Neutrophil (primary cell): ENCODE measurements at regions not wholly inside any gene's neighbourhood (a gene's known extent, or its start where the extent isn't known, plus 50 kb on each side); places are given as distances from the start of the nearest gene placed in this dataset.

ENCODE experiments used
- H3K27ac ChIP-seq: fragments of 200-600 bp; sonication (generic); 2 replicates; pipeline ENCODE4 v1.5.1; 2016; ENCODE audit warnings: mild to moderate bottlenecking, moderate library complexity
- H3K27me3 ChIP-seq: fragments of 200-600 bp; sonication (generic); 2 replicates; pipeline ENCODE4 v1.6.0; 2016; ENCODE audit warnings: mild to moderate bottlenecking
- H3K36me3 ChIP-seq: fragments of 200-600 bp; sonication (generic); 2 replicates; pipeline ENCODE4 v1.5.1; 2017
- H3K4me1 ChIP-seq, 2 experiments: fragments of 200-600 bp in 1 of 2; sonication (generic) in 1 of 2; 1 replicate in 1 of 2; 2 replicates in 1 of 2; pipeline versions ENCODE4 v1.5.1 to v1.6.1; 2013 to 2016; ENCODE audit warnings: low read depth in 1 of 2, low read length in 1 of 2, mild to moderate bottlenecking in 1 of 2, moderate library complexity in 1 of 2; ENCODE audit not compliant: control insufficient read depth in 1 of 2, insufficient read depth in 1 of 2
- H3K4me3 ChIP-seq, 2 experiments: fragments of 200-600 bp in 1 of 2; sonication (generic) in 1 of 2; 1 replicate in 1 of 2; 2 replicates in 1 of 2; pipeline ENCODE4 v1.5.1; 2013 to 2016; ENCODE audit warnings: low read depth in 1 of 2, low read length in 1 of 2, mild to moderate bottlenecking in 1 of 2, moderate library complexity in 1 of 2
- H3K9me3 ChIP-seq: fragments of 200-600 bp; sonication (generic); 2 replicates; pipeline ENCODE4 v1.5.1; 2016
- TF ChIP-seq, protein P1 (sequence below): fragments of 200-600 bp; sonication (generic); IDR thresholded peaks from 2 replicates; pipeline ENCODE4 v1.5.1; 2016; ENCODE audit warnings: antibody characterized with exemption

GRCh38 chr18:78180741-78181140 is 798.9 kb upstream of the SALL3 start:
- H3K27ac ChIP-seq: no peak overlapping the region
- H3K9me3 ChIP-seq: no peaks in the 10 kb centered on the region
- H3K4me3 ChIP-seq: no peak overlapping the region
- H3K27me3 ChIP-seq: no peaks in the 10 kb centered on the region
- no peaks in the 10 kb centered on the region for H3K36me3 ChIP-seq
- TF ChIP-seq, protein P1, sequence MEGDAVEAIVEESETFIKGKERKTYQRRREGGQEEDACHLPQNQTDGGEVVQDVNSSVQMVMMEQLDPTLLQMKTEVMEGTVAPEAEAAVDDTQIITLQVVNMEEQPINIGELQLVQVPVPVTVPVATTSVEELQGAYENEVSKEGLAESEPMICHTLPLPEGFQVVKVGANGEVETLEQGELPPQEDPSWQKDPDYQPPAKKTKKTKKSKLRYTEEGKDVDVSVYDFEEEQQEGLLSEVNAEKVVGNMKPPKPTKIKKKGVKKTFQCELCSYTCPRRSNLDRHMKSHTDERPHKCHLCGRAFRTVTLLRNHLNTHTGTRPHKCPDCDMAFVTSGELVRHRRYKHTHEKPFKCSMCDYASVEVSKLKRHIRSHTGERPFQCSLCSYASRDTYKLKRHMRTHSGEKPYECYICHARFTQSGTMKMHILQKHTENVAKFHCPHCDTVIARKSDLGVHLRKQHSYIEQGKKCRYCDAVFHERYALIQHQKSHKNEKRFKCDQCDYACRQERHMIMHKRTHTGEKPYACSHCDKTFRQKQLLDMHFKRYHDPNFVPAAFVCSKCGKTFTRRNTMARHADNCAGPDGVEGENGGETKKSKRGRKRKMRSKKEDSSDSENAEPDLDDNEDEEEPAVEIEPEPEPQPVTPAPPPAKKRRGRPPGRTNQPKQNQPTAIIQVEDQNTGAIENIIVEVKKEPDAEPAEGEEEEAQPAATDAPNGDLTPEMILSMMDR: no peak
- H3K4me1 ChIP-seq: no peaks in the 10 kb centered on the region

DNA sequence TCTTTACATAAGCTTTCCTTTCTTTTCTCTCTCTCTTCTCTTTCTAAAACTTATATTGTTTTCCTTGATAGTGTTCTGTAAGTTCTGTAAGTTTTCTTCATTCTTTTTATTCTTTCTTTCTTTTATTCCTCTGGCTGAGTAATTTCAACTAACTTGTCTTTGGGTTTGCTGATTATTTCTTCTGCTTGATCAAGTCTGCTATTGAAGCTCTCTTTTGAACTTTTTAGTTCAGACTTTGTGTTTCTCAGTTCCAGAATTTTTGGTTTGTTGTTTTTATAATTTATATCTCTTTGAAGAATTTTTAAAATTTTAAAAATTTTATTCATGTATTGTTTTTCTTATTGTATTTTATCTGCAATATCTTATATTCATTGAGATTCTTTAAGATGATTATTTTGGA is 795.8 kb upstream of the SALL3 start:
- no peak overlapping the region for H3K4me3 ChIP-seq
- TF ChIP-seq, protein P1: no peak
- no peaks in the 10 kb centered on the region for H3K4me1 ChIP-seq
- H3K27me3 ChIP-seq: no peaks in the 10 kb centered on the region
- no peaks in the 10 kb centered on the region for H3K9me3 ChIP-seq
- H3K27ac ChIP-seq: no peak overlapping the region
- H3K36me3 ChIP-seq: no peaks in the 10 kb centered on the region

GRCh38 chr18:78191276-78191675 is 788.3 kb upstream of the SALL3 start:
- Histone ChIP-seq H3K27ac (no peak overlapping the region), H3K9me3 (no peaks in the 10 kb centered on the region), H3K4me3 (no peak overlapping the region), H3K36me3 (no peaks in the 10 kb centered on the region), H3K4me1 (no peaks in the 10 kb centered on the region), H3K27me3 (no peaks in the 10 kb centered on the region)
- TF ChIP-seq, protein P1: no peak

DNA sequence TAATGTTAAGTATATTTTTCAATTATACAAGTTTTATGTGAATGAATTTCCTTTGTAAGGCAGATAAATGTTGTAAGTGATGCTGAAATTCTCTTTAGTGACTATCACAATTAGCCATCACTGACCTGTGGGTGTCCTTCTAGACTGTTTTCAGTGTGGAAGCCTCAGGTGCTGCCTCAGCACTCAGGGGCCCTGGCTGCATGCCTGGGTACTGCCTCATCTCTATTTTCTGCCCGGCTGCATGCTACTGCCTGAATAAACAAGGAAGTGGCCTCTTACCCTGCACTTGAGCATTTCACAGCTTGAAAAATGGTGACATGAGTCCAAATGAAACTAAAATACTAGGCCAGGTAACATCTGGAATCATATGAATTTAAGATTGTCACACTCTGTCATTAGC is 787.6 kb upstream of the SALL3 start:
- TF ChIP-seq, protein P1: no peak
- H3K4me3 ChIP-seq: no peak overlapping the region
- H3K36me3 ChIP-seq: no peaks in the 10 kb centered on the region
- no peaks in the 10 kb centered on the region for H3K4me1 ChIP-seq
- H3K27me3 ChIP-seq: no peaks in the 10 kb centered on the region
- H3K9me3 ChIP-seq: no peaks in the 10 kb centered on the region
- H3K27ac ChIP-seq: no peak overlapping the region

DNA sequence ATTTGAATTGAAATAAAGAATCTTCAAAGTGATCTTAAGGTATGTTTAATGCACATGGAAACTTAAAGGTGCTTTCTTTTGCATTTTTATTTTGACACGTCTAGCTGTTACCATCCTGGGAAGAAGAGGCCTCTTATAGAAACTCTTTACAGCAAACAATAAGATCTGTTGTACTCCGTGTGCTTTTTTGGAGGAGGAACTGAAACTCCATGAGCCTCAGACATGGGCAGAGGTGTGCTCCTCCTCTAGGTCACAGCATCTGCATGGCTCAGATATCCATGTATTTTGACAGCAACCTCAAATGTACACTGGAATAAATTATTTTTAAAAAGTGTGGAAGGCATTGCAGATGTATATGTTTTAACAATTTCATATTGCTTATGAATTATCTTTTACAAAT is 783.3 kb upstream of the SALL3 start:
- TF ChIP-seq, protein P1: no peak

DNA sequence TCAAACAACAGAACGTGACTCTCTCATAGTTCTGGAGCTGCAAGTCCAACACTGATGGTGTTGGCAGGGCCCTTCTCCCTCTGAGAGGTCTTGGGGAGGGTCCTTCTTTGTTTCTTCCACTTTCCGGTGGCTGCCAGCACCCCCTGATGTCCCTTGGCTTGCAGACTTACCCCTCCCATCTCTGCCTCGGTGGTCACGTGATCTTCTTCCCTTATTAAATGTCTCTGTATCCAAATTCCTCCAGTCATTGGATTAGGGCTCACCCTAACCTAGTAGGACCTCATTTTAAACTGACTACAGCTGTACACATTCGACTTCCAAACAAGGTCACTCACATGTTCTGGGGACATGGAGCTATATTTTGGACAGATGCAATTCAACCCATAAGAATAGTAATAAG is 780.6 kb upstream of the SALL3 start:
- no peaks in the 10 kb centered on the region for H3K9me3 ChIP-seq
- TF ChIP-seq, protein P1: no peak
- no peaks in the 10 kb centered on the region for H3K4me1 ChIP-seq
- H3K36me3 ChIP-seq: no peaks in the 10 kb centered on the region
- no peak overlapping the region for H3K27ac ChIP-seq
- no peaks in the 10 kb centered on the region for H3K27me3 ChIP-seq
- H3K4me3 ChIP-seq: no peak overlapping the region

More for the DNA sequence above, 783.3 kb upstream of the SALL3 start:
- Histone ChIP-seq H3K4me1 (no peaks in the 10 kb centered on the region), H3K4me3 (no peak overlapping the region), H3K27me3 (no peaks in the 10 kb centered on the region), H3K27ac (no peak overlapping the region), H3K9me3 (no peaks in the 10 kb centered on the region), H3K36me3 (no peaks in the 10 kb centered on the region)
